GF-D8 (cell line): ENCODE measurements at regions not wholly inside any gene's neighbourhood (a gene's known extent, or its start where the extent isn't known, plus 50 kb on each side); places are given as distances from the start of the nearest gene placed in this dataset.

Source experiments
- DNase-seq: peaks from one replicate; lab custom pipeline; 2025; lab: John Stamatoyannopoulos, UW

DNA sequence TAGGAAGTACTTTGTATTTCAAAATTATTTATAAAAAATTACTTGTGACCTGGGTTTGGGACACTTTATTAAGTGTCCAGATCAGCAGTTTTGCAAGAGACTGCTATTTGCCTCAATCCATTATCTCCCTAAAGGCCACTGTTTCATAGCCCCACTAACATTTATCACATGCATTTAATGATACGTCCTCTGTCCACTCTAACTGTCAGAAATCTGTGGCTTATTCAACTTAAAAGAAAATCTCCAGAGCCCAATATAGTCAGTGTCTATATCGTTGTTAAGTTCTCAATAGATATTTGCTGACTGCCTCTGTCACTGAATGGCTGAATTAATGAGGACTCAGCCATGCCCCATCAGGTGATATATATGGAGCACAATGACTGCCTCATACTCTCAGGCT, 553.9 kb upstream of the POM121L12 start:
- no peak for DNase-seq

DNA sequence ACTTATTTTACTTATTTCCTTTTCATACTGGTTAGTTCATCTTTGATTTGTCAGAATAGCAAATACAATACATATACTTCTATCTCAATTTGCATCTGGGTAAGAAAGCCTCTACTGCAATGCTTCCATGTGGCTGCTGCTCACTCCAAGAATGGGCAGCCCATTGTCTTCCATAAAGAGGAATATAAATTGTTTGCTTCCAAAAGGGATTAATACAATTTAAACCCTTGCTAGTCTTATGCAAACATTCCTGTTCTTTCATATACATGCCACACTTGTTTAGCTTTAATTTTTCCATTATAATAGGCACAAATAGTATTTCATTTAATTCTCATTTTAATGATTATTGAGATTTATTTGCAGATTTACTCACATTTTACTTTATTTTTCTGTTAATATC, 555.4 kb upstream of the POM121L12 start:
- DNase-seq = no peak

DNA sequence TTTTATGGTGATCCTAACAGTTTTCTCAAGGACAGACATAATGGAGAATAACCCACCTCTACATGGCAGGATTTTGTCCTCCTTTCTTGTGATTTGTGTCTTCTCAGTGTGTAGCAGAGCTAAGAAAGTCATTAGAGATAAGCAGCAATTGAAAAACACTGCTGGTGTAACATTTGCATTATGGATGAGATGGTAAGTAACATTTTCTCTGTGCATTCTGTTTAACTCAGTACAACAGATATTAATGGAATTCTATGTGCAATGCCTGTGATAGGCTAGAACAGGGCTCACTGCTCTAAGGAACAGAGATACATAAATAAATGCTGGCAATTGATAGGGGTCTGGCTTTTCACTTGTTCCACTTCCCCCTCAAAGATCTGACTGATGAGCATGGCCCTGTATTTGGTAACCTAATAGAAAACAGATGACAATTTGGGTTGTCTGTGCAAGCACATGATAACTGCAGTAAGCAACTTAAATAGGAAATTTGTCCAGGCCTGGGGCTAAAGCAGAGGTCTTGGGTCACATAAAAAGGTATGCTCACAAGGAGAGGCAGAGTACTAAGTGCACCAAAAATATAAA, 560.3 kb upstream of the POM121L12 start:
- DNase-seq = no peak

DNA sequence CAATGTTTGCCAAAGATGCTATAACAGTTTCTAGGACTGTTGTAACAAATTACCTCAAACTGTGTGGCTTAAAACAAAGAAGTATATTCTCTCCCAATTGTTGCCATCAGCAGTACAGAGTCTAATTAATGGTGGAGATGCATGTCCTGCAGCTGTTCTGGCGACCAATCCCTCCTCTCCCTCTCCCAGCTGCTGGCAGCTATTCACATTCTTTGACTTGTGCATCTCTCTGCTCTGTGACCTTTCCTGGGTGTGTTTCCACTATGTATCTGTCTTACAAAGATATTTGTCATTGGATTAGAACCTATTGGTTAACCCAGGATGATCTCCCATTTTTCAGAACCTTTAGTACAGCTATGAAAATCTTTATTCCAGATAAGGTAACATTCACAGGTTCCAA, 561.7 kb upstream of the POM121L12 start:
- no peak for DNase-seq

DNA sequence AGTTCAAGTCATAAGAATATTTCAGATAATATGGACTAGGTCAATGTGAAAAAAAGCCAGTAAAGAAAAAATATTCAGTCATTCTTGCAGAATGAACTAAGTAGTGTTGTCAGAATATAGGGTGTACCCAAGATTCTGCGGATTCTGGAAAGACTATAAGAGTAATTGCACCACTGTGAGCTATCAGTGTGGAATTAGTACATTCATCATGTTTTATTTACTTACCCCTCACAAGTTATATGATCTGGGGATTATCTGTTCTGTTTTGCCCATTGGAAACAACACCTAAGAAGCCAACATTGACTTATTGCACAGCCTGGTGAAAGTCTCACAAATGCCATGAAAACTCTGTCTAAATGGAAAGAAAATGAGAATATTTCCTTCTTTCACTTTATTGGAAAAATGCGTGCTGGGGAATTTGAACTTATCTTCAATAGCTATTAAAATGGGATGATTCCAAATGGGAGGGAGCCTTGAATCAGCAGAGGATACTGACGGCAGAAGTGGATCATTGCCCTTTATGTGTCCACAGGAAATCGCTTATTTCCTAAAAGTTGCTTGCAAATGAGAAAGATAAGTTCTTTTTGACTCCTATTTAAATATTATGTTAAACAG, 563.3 kb upstream of the POM121L12 start:
- no peak for DNase-seq

GRCh38 chr7:52465216-52465615, 570.2 kb upstream of the POM121L12 start:
- DNase-seq = no peak

- DNase-seq = no peak
Measured at GRCh38 chr7:52463341-52463740, 572.1 kb upstream of the POM121L12 start.

DNA sequence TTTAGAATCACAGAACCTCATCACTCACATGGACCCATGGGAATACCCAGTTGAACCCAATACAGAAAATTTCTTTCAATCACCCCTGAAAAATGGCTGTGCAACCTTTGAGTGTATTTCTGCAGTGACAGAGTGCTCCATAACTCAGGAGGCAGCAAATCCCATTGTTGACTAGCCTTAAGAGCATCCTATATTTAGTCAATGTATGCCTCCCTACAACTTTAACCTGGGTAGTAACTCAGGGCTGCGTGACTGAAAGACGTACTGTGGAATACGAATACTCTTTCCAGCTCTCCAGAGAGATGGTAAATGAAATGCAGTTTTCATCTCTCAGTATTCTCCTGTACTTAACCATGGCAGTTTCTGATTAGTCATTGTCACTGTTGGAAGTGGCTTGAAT, 573.0 kb upstream of the POM121L12 start:
- no peak for DNase-seq

GRCh38 chr7:52455571-52455970, 579.9 kb upstream of the POM121L12 start:
- no peak for DNase-seq

DNA sequence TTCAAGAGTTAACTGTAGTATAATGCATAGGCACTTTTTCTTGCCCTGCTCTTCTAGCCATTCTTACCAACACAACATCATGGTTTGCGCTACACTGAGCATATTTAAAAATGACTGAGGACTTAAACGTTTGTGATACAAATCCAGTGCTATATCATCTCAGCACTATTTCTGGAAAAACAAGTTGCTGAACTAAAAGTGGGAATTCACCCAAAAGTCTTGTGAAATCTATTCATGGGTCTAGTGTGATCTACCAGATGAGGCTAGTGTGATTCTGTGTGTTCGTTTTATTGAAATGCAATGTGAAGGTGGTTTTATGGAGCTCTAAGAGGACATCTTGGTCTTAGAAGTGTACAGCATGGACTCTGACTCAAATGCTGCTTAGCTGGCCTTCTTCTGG, 584.6 kb upstream of the POM121L12 start:
- DNase-seq = no peak

- DNase-seq = no peak
Measured at GRCh38 chr7:52447581-52448180, 587.8 kb upstream of the POM121L12 start.

DNA sequence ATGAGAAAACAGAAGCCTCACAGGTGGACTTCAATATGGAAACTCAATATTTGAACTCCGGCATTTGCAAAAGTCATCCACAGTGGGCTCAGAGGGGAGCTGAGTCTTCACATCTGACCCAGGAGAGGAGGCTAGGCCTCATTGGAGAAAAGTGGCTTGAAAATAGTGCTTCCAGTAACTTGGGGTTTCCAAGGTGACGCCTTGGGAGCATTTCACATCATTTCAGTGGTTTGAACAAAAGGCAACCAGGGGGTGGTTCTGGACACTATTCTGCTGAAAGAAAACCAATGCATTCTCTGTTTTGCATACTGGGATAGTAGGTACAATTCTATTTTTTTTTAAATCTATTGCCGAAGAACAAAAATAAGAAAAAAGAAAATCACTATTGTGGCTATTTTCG, 599.2 kb upstream of the POM121L12 start:
- DNase-seq = no peak

DNA sequence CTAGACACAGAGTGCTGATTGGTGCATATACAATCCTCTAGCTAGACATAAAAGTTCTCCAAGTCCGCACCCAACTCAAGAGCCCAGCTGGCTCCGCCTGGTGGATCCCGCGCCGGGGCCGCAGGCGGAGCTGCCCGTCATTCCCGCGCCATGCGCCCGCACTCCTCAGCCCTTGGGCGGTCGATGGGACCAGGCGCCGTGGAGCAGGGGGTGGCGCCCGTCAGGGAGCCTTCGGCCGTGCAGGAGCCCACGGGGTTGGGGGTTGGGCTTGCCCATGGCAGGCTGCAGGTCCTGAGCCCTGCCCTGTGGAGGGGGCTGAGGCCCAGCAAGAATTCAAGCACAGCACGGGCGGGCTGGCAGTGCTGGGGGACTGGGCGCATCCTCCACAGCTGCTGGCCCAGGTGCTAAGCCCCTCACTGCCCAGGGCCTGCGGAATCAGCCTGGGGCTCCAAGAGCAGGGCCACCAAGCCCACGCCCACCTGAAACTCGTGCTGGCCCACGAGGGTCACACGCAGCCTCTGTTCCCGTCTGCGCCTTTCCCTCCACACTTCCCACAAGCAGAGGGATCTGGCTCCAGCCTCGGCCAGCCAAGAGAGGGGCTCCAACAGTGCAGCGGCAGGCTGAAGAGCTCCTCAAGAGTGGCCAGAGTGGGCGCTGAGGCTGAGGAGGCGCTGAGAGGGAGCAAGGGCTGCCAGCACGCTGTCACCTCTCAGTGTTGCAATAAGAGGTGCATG, 604.2 kb upstream of the POM121L12 start:
- DNase-seq = no peak

- DNase-seq = no peak
Measured at GRCh38 chr7:52423251-52423650, 612.2 kb upstream of the POM121L12 start.

DNA sequence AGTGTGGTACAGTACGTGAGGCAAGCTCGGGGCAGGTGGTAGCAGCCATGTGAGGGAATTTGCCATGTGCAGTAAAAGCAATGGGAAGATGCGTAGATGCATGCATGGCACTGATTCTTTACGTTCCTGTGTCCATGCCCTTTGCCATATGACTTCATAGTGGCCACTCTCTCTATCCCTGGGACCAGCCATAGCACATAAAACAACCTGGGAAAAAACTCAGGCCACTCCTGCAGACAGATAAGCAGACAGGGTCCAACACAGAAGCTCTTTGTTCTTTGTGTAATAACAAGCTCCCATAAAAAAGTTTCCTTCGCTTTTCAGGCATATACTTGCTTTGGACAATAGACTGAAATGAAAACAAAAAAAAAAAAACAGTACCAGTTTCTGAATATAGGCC, 622.4 kb upstream of the POM121L12 start:
- no peak for DNase-seq

- no peak for DNase-seq
Measured at GRCh38 chr7:52410032-52410431, 625.4 kb upstream of the POM121L12 start.

DNA sequence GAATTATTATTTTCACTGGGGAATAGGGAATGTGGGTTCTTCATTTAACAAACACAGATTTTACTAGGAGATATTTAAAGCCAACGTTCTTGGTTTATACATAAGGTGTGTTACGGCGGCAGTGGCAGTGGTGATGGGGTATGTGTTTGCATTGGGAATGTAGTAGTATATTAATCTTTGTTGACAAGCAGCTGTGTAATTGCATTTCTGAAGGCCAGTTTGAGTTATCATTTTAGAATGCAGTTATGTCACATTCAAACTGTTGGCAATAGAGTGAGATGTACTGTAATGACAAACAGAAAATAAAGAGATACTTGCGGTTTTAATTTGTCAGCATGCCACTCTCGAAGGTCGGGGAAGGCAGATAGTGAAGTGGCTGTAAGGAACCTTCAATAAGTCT, 628.6 kb upstream of the POM121L12 start:
- DNase-seq = no peak

- DNase-seq = no peak
Measured at GRCh38 chr7:52382731-52383130, 652.7 kb upstream of the POM121L12 start.

- DNase-seq = no peak
Measured at GRCh38 chr7:52369922-52370321, 665.5 kb upstream of the POM121L12 start.

- DNase-seq = no peak
Measured at GRCh38 chr7:52365349-52365748, 670.1 kb upstream of the POM121L12 start.

DNA sequence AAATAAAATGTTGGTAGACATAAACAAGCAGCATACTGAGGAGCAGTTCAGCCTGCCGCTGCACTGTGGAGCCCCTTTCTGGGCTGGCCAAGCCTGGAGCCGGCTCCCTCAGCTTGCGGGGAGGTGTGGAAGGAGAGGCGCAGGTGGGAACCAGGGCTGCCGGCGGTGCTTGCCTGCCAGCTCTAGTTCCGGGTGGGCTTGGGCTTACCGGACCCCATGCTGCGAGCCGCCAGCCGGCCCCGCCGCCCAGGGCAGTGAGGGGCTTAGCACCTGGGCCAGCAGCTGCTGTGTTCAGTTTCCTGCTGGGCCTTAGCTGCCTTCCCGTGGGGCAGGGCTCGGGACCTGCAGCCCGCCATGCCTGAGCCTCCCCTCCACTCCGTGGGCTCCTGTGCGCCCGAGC, 672.9 kb upstream of the POM121L12 start:
- no peak for DNase-seq

DNA sequence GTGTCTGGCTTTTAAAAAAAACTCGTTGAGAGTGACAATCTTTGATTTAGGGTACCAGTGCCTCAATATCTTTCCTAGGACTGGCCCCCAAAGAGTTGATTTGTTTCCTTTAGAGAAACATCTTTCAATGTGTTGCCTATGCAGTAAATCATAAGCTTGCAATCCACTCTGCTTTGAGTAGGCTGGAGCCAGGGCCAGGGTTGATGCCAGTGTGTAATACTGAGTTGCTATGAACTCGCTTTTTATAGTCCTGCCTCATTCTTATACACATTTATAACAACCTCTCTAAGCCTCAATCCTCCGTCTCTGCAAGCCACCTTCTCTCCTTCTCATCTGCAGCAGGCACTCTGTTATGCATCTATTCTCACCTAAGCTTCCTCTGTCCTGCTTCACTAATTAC, 674.9 kb upstream of the POM121L12 start:
- no peak for DNase-seq

- no peak for DNase-seq
Measured at GRCh38 chr7:52355053-52355452, 680.4 kb upstream of the POM121L12 start.
